Forelimb muscle (tissue), 1 donor: ENCODE measurements at regions not wholly inside any gene's neighbourhood (a gene's known extent, or its start where the extent isn't known, plus 50 kb on each side); places are given as distances from the start of the nearest gene placed in this dataset.
"Not testable (repeated sequence)": the region's sequence is repeated elsewhere in the genome, so short reads cannot be mapped to it uniquely, and the experiment has no call there.

Experiments
- DNase-seq: peaks from one replicate; pipeline ENCODE4 v3.0.0-alpha.2; 2013; ENCODE audit warnings: low read depth

- DNase-seq: no peak
These were observed 180.7 kb upstream of the PRSS1 start for GRCh38 chr7:142568435-142569097.

GRCh38 chr7:142567201-142568075 lies 181.8 kb upstream of the PRSS1 start:
- DNase-seq: no peak

- DNase-seq: no peak
These were observed 183.0 kb upstream of the PRSS1 start for GRCh38 chr7:142566271-142566670.

GRCh38 chr7:142564125-142564524 lies 185.1 kb upstream of the PRSS1 start:
- not testable (repeated sequence) for DNase-seq

GRCh38 chr7:142563470-142563869 lies 185.8 kb upstream of the PRSS1 start:
- DNase-seq: no peak

GRCh38 chr7:142562688-142563087 lies 186.6 kb upstream of the PRSS1 start:
- DNase-seq: no peak

- not testable (repeated sequence) for DNase-seq
These were observed 187.9 kb upstream of the PRSS1 start for GRCh38 chr7:142561396-142561795.

GRCh38 chr7:142560770-142561169 lies 188.5 kb upstream of the PRSS1 start:
- not testable (repeated sequence) for DNase-seq

- DNase-seq: no peak
These were observed 189.1 kb upstream of the PRSS1 start for GRCh38 chr7:142560166-142560565.

- no peak for DNase-seq
These were observed 191.2 kb upstream of the PRSS1 start for GRCh38 chr7:142557971-142558582.

GRCh38 chr7:142556740-142557139 lies 192.5 kb upstream of the PRSS1 start:
- no peak for DNase-seq

GRCh38 chr7:142554560-142555532 lies 194.4 kb upstream of the PRSS1 start:
- DNase-seq: no peak

GRCh38 chr7:142553216-142553615 lies 196.1 kb upstream of the PRSS1 start:
- no peak for DNase-seq

- no peak for DNase-seq
These were observed 200.3 kb upstream of the PRSS1 start for GRCh38 chr7:142548978-142549377.

- no peak for DNase-seq
These were observed 202.8 kb upstream of the PRSS1 start for GRCh38 chr7:142546452-142546851.

GRCh38 chr7:142542942-142543341 lies 206.3 kb upstream of the PRSS1 start:
- DNase-seq: no peak

GRCh38 chr7:142542105-142542504 lies 207.2 kb upstream of the PRSS1 start:
- DNase-seq: no peak

GRCh38 chr7:142540371-142540770 lies 208.9 kb upstream of the PRSS1 start:
- no peak for DNase-seq

GRCh38 chr7:142539901-142540300 lies 209.4 kb upstream of the PRSS1 start:
- DNase-seq: no peak

- no peak for DNase-seq
These were observed 211.5 kb upstream of the PRSS1 start for GRCh38 chr7:142537760-142538159.

GRCh38 chr7:142535123-142535779 lies 214.0 kb upstream of the PRSS1 start:
- DNase-seq: no peak
